SK-N-SH (cell line): ENCODE measurements at regions not wholly inside any gene's neighbourhood (a gene's known extent, or its start where the extent isn't known, plus 50 kb on each side); places are given as distances from the start of the nearest gene placed in this dataset.

Source experiments
- CTCF ChIA-PET: fragments of 300-600, 350-600 bp; formaldehyde crosslinking; extraction: SDS; loops from one replicate; lab custom pipeline; 2021; lab: Yijun Ruan, JAX
- POLR2A ChIA-PET: fragments of 350-600 bp; sonication (Branson Sonifier 250); formaldehyde crosslinking; extraction: SDS; loops from one replicate; lab custom pipeline; 2020; ENCODE audit warnings: antibody characterized with exemption, inconsistent platforms; lab: Yijun Ruan, JAX
- DNase-seq: peaks from one replicate; pipeline ENCODE4 v3.0.0; 2012
- H2AFZ ChIP-seq: fragments of 200-600 bp; sonication (generic); 2 replicates; pipeline ENCODE4 v1.8.1; 2016; ENCODE audit warnings: antibody characterized with exemption, mild to moderate bottlenecking, low read depth
- H3F3A ChIP-seq: fragments of 200-600 bp; sonication (generic); replicated peaks from 2 replicates; pipeline ENCODE3; 2016; ENCODE audit warnings: antibody characterized with exemption, mild to moderate bottlenecking; ENCODE audit not compliant: insufficient read depth
- H3K27ac ChIP-seq, 2 experiments: fragments of 200-500 bp in 1 of 2; fragments of 200-600 bp in 1 of 2; sonication (Bioruptor generic) in 1 of 2; sonication (generic), shearing (Covaris generic) in 1 of 2; 2 replicates each; pipeline versions ENCODE4 v1.5.1 to v1.6.1; 2014 to 2016; ENCODE audit warnings: low read depth in 2 of 2, inconsistent platforms in 1 of 2, low read length in 1 of 2, mild to moderate bottlenecking in 1 of 2, mixed read lengths in 1 of 2
- H3K27me3 ChIP-seq: fragments of 200-600 bp; sonication (generic), shearing (Covaris generic); 2 replicates; pipeline ENCODE4 v1.6.1; 2016; ENCODE audit warnings: mixed run types; ENCODE audit not compliant: insufficient read depth
- H3K36me3 ChIP-seq, 2 experiments: fragments of 200-500 bp in 1 of 2; fragments of 200-600 bp in 1 of 2; sonication (Bioruptor generic) in 1 of 2; sonication (generic) in 1 of 2; replicated peaks in 1 of 2; 2 replicates each; pipeline versions ENCODE3 to v1.5.1; 2014 to 2016; ENCODE audit warnings: low read length in 1 of 2, mild to moderate bottlenecking in 1 of 2; ENCODE audit not compliant: insufficient read depth in 2 of 2, control insufficient read depth in 1 of 2
- H3K4me1 ChIP-seq, 2 experiments: fragments of 200-500 bp in 1 of 2; fragments of 200-600 bp in 1 of 2; sonication (Bioruptor generic) in 1 of 2; sonication (generic), shearing (Covaris generic) in 1 of 2; 2 replicates each; pipeline versions ENCODE4 v1.5.1 to v1.6.1; 2014 to 2016; ENCODE audit warnings: low read depth in 1 of 2, low read length in 1 of 2, mixed run types in 1 of 2; ENCODE audit not compliant: insufficient read depth in 2 of 2, control insufficient read depth in 1 of 2
- H3K4me2 ChIP-seq: fragments of 200-600 bp; sonication (generic), shearing (Covaris generic); 2 replicates; pipeline ENCODE4 v1.6.1; 2017; ENCODE audit warnings: mixed run types
- H3K4me3 ChIP-seq, 2 experiments: fragments of 200-500 bp in 1 of 2; fragments of 200-600 bp in 1 of 2; sonication (Bioruptor generic) in 1 of 2; sonication (generic), shearing (Covaris generic) in 1 of 2; 2 replicates each; pipeline versions ENCODE4 v1.5.1 to v1.8.1; 2014 to 2016; ENCODE audit warnings: low read depth in 2 of 2, inconsistent platforms in 1 of 2, low read length in 1 of 2, mild to moderate bottlenecking in 1 of 2, mixed read lengths in 1 of 2, moderate library complexity in 1 of 2
- H3K79me2 ChIP-seq: fragments of 200-600 bp; sonication (generic); 2 replicates; pipeline ENCODE4 v1.8.1; 2017; ENCODE audit warnings: mild to moderate bottlenecking; ENCODE audit not compliant: insufficient read depth
- H3K9ac ChIP-seq: fragments of 200-600 bp; sonication (generic); 2 replicates; pipeline ENCODE4 v1.6.1; 2017; ENCODE audit warnings: mixed run types
- H3K9me2 ChIP-seq: fragments of 200-600 bp; sonication (generic); 2 replicates; pipeline ENCODE4 v1.6.1; 2017; ENCODE audit warnings: mixed run types
- H3K9me3 ChIP-seq: fragments of 200-600 bp; sonication (generic); 2 replicates; pipeline ENCODE4 v1.6.1; 2017; ENCODE audit warnings: mixed run types, mild to moderate bottlenecking, moderate library complexity
- H4K20me1 ChIP-seq: fragments of 200-600 bp; sonication (generic); 2 replicates; pipeline ENCODE4 v1.6.1; 2017; ENCODE audit warnings: mild to moderate bottlenecking, mixed run types; ENCODE audit not compliant: insufficient read depth
- CTCF ChIP-seq: fragments of 200-600 bp; sonication (generic); IDR thresholded peaks from 2 replicates; pipeline ENCODE4 v1.6.1; 2017; ENCODE audit warnings: antibody characterized with exemption, mild to moderate bottlenecking, moderate library complexity
- FOSL2 ChIP-seq: IDR thresholded peaks from 2 replicates; pipeline ENCODE4 v1.4.0; 2012; ENCODE audit warnings: low read depth, mild to moderate bottlenecking, moderate library complexity, borderline replicate concordance
- IRF3 ChIP-seq: fragments of 150-350 bp; IDR thresholded peaks from 2 replicates; pipeline ENCODE4 v1.6.1; 2016; ENCODE audit warnings: mild to moderate bottlenecking, low read depth, low read length
- MAX ChIP-seq: IDR thresholded peaks from 2 replicates; pipeline ENCODE4 v1.4.0; 2012; ENCODE audit warnings: low read depth
- NFIC ChIP-seq: IDR thresholded peaks from 2 replicates; pipeline ENCODE4 v1.4.0; 2012; ENCODE audit warnings: borderline replicate concordance
- PBX3 ChIP-seq: IDR thresholded peaks from 2 replicates; pipeline ENCODE4; 2012
- POLR2AphosphoS5 ChIP-seq: IDR thresholded peaks from 2 replicates; pipeline ENCODE4 v1.6.1; 2012; ENCODE audit warnings: low read depth, low read length
- RAD21 ChIP-seq: IDR thresholded peaks from 2 replicates; pipeline ENCODE4 v1.6.1; 2012; ENCODE audit warnings: mild to moderate bottlenecking, low read length
- RFX5 ChIP-seq: IDR thresholded peaks from 2 replicates; pipeline ENCODE4 v1.6.1; 2012; ENCODE audit warnings: mild to moderate bottlenecking, improper control_type of control experiment, low read length
- RXRA ChIP-seq: IDR thresholded peaks from 2 replicates; pipeline ENCODE4 v1.4.0; 2012; ENCODE audit warnings: low read depth, mild to moderate bottlenecking, borderline replicate concordance
- SIN3A ChIP-seq: IDR thresholded peaks from 2 replicates; pipeline ENCODE4 v1.6.1; 2012; ENCODE audit warnings: low read depth, mild to moderate bottlenecking, low read length, moderate library complexity, borderline replicate concordance
- SMC3 ChIP-seq: IDR thresholded peaks from 2 replicates; pipeline ENCODE4 v1.6.1; 2012; ENCODE audit warnings: low read depth, low read length, improper control_type of control experiment
- TCF12 ChIP-seq: IDR thresholded peaks from 2 replicates; pipeline ENCODE4 v1.4.0; 2012
- TEAD4 ChIP-seq: IDR thresholded peaks from 2 replicates; pipeline ENCODE4 v1.4.0; 2012; ENCODE audit warnings: mild to moderate bottlenecking, borderline replicate concordance; ENCODE audit not compliant: insufficient read depth
- ZBTB33 ChIP-seq: IDR thresholded peaks from 2 replicates; pipeline ENCODE4 v1.4.0; 2012; ENCODE audit warnings: low read depth, borderline replicate concordance
- WGBS: methylation state at CpG from one replicate; pipeline ENCODE4 v1.1.6; 2017; ENCODE audit warnings: low lambda C conversion rate; 5-methylcytosine and 5-hydroxymethylcytosine counted together

GRCh38 chr4:183801457-183802165, 103.5 kb upstream of the STOX2 start:
- H3K79me2 ChIP-seq = no peaks in the 10 kb centered on the region
- H3K4me3 ChIP-seq = no peak overlapping the region
- POLR2A ChIA-PET = no interaction called here
- H4K20me1 ChIP-seq = no peaks in the 10 kb centered on the region
- H3K27me3 ChIP-seq = peaks cover 18% of the 10 kb centered on the region
- DNase-seq = no peak
- CTCF ChIA-PET = no interaction called here
- H3K9ac ChIP-seq = no peak overlapping the region
- H3K9me3 ChIP-seq = no peaks in the 10 kb centered on the region
- WGBS = 34% methylated on average over 5 of the region's 8 CpGs
- no peak overlapping the region for H3K4me2 ChIP-seq
- H3K9me2 ChIP-seq = no peaks in the 10 kb centered on the region
- no peak overlapping the region for H2AFZ ChIP-seq
- H3K36me3 ChIP-seq = no peaks in the 10 kb centered on the region
- H3K27ac ChIP-seq = no peak overlapping the region
- H3F3A ChIP-seq = no peaks in the 10 kb centered on the region
- H3K4me1 ChIP-seq = no peaks in the 10 kb centered on the region; a peak in 1 of 4 replicates
- no peak for TF ChIP-seq PBX3
- TF ChIP-seq TCF12 = no peak
- no peak for TF ChIP-seq RFX5
- TF ChIP-seq NFIC = no peak
- TF ChIP-seq CTCF = no peak
- TF ChIP-seq IRF3 = no peak
- no peak for TF ChIP-seq RAD21
- no peak for TF ChIP-seq FOSL2
- TF ChIP-seq ZBTB33 = no peak
- TF ChIP-seq SMC3 = no peak
- TF ChIP-seq POLR2AphosphoS5 = no peak
- no peak for TF ChIP-seq RXRA
- TF ChIP-seq SIN3A = no peak
- no peak for TF ChIP-seq MAX
- TF ChIP-seq TEAD4 = no peak
